ENCODE measurements at regions not wholly inside any gene's neighbourhood (a gene's known extent, or its start where the extent isn't known, plus 50 kb on each side); places are given as distances from the start of the nearest gene placed in this dataset.

DNA sequence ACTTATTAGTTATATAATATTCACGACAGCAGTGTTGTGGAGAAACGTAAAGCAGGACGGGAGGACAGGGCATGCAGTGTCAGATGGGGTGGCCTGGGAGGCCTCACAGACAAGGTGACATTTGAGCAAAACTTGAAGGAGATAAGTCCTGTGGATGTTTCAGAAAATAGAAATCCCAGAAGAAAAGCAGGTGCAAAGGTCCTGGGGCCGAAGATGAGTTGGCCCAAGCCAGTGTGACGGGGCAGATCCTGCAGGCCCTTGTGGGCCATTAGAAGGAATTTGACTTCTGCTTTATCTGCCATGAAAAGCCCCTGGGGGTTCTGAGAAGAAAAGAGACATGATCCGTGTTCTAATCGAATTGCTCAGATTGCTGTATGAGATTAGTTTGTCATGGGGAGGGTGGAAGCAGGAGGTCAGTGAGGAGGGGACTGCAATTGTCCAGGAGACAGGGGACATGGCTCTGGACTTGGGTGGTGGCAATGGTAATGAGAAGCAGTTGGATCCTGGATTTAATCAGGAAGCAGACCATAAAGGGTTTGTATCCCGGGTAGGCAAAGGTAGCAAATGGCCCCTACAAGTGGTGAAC lies 437.4 kb upstream of the SULF2 start:
- TF ChIP-seq POLR2A (IDR thresholded peaks at IDR 0.05): no peak
- TF ChIP-seq, protein P1, sequence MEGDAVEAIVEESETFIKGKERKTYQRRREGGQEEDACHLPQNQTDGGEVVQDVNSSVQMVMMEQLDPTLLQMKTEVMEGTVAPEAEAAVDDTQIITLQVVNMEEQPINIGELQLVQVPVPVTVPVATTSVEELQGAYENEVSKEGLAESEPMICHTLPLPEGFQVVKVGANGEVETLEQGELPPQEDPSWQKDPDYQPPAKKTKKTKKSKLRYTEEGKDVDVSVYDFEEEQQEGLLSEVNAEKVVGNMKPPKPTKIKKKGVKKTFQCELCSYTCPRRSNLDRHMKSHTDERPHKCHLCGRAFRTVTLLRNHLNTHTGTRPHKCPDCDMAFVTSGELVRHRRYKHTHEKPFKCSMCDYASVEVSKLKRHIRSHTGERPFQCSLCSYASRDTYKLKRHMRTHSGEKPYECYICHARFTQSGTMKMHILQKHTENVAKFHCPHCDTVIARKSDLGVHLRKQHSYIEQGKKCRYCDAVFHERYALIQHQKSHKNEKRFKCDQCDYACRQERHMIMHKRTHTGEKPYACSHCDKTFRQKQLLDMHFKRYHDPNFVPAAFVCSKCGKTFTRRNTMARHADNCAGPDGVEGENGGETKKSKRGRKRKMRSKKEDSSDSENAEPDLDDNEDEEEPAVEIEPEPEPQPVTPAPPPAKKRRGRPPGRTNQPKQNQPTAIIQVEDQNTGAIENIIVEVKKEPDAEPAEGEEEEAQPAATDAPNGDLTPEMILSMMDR (IDR thresholded peaks at IDR 0.05): no peak
- TF ChIP-seq POLR2AphosphoS5 (IDR thresholded peaks at IDR 0.05; ENCODE audit: insufficient read depth in 1 of 2, low read depth in 1 of 2): no peak
